HepG2 (cell line): ENCODE measurements at regions not wholly inside any gene's neighbourhood (a gene's known extent, or its start where the extent isn't known, plus 50 kb on each side); places are given as distances from the start of the nearest gene placed in this dataset.

Experiments used
- ATAC-seq: fragments of 200-7000 bp; cut with Tn5 transposase; 3 replicates; pipeline ENCODE4 v1.9.1; 2020; ENCODE audit warnings: mild to moderate bottlenecking, moderate library complexity
- BruUV-seq: library from RNA; stranded (reverse); fragments of 400-500 nt; replicated peaks from 2 replicates; lab custom pipeline; 2021; lab: Mats Ljungman, UMichigan
- CTCF ChIA-PET: fragments of 300-600 bp; formaldehyde crosslinking; extraction: SDS; loops from one replicate; lab custom pipeline; 2021; ENCODE audit warnings: low total read pairs, inconsistent platforms, low intra/inter-chr PET ratio; lab: Yijun Ruan, JAX
- POLR2A ChIA-PET: fragments of 350-600 bp; sonication (Branson Sonifier 250); formaldehyde crosslinking; loops from one replicate; lab custom pipeline; 2020; ENCODE audit warnings: antibody characterized with exemption, inconsistent platforms; lab: Yijun Ruan, JAX
- DNase-seq: peaks from one replicate; pipeline ENCODE4 v3.0.0-alpha.2; 2015; ENCODE audit warnings: low spot score
- FAIRE-seq: peaks from 3 replicates; lab custom pipeline; 2011; peaks lifted over from hg19 to GRCh38; lab: Jason Lieb, UNC
- H2AFZ ChIP-seq: one replicate; pipeline ENCODE4 v1.6.1; 2011; ENCODE audit warnings: low read length, inconsistent platforms
- H3K27ac ChIP-seq: fragments of 300-600 bp; 3 replicates; pipeline ENCODE4 v1.8.0; 2011; ENCODE audit warnings: mixed run types, mild to moderate bottlenecking, mixed read lengths, low read length, inconsistent platforms; ENCODE audit not compliant: insufficient read depth; ENCODE audit errors: extremely low read length
- H3K27me3 ChIP-seq, 2 experiments: fragments of 200-600 bp in 1 of 2; 2 replicates in 1 of 2; 3 replicates in 1 of 2; pipeline versions ENCODE4 v1.6.0 to v1.8.0; 2011; ENCODE audit warnings: low read length in 2 of 2, mild to moderate bottlenecking in 2 of 2, moderate library complexity in 2 of 2, inconsistent platforms in 1 of 2; ENCODE audit not compliant: insufficient read depth in 2 of 2, control insufficient read depth in 1 of 2
- H3K36me3 ChIP-seq, 2 experiments: fragments of 200-600 bp in 1 of 2; replicated peaks in 1 of 2; 2 replicates in 1 of 2; 3 replicates in 1 of 2; pipeline versions ENCODE4 v1.5.1 to v1.8.0; 2011; ENCODE audit warnings: low read length in 2 of 2, inconsistent platforms in 1 of 2; ENCODE audit not compliant: insufficient read depth in 2 of 2, control insufficient read depth in 1 of 2
- H3K4me1 ChIP-seq: 2 replicates; pipeline ENCODE4 v1.5.1; 2012; ENCODE audit warnings: low read length, inconsistent platforms; ENCODE audit not compliant: insufficient read depth
- H3K4me2 ChIP-seq: 2 replicates; pipeline ENCODE4 v1.6.0; 2011; ENCODE audit warnings: low read depth, low read length, inconsistent platforms
- H3K4me3 ChIP-seq, 3 experiments: fragments of 200-600 bp in 1 of 3; sonication (generic), shearing (Covaris generic) in 1 of 3; replicated peaks in 1 of 3; 2 replicates each; pipeline ENCODE4 v1.5.1; 2011 to 2016; ENCODE audit warnings: low read length in 3 of 3, inconsistent platforms in 2 of 3, low read depth in 2 of 3, mild to moderate bottlenecking in 2 of 3, control low read depth in 1 of 3, mixed read lengths in 1 of 3; ENCODE audit not compliant: insufficient read depth in 1 of 3
- H3K79me2 ChIP-seq: one replicate; pipeline ENCODE4 v1.6.1; 2011; ENCODE audit warnings: low read length, inconsistent platforms; ENCODE audit not compliant: insufficient read depth
- H3K9ac ChIP-seq: 2 replicates; pipeline ENCODE4 v1.6.0; 2011; ENCODE audit warnings: mild to moderate bottlenecking, low read depth, low read length, inconsistent platforms; ENCODE audit not compliant: insufficient read depth
- H3K9me3 ChIP-seq: 2 replicates; pipeline ENCODE4 v1.5.1; 2012; ENCODE audit warnings: mild to moderate bottlenecking, low read length
- H4K20me1 ChIP-seq: 2 replicates; pipeline ENCODE4 v1.6.0; 2011; ENCODE audit warnings: inconsistent platforms, mild to moderate bottlenecking, low read length, moderate library complexity; ENCODE audit not compliant: insufficient read depth
- GABPB1 ChIP-seq: IDR thresholded peaks from 2 replicates; pipeline ENCODE4 v1.6.1; 2016; ENCODE audit warnings: mild to moderate bottlenecking, missing genetic modification reagents, moderate library complexity, missing compliant biosample characterization
- GTF3A ChIP-seq: sonication (generic); formaldehyde crosslinking; conservative IDR thresholded peaks from 2 replicates; pipeline ENCODE4 v1.4.0; 2020; ENCODE audit warnings: mild to moderate bottlenecking, missing genetic modification reagents
- MAFG ChIP-seq: sonication (generic); formaldehyde crosslinking; IDR thresholded peaks from 2 replicates; pipeline ENCODE4 v1.5.1; 2020; ENCODE audit warnings: mild to moderate bottlenecking, missing genetic modification reagents
- MXI1 ChIP-seq: IDR thresholded peaks from 3 replicates; pipeline ENCODE4 v1.6.1; 2012; ENCODE audit warnings: low read depth, low read length, inconsistent platforms, borderline replicate concordance
- RAD51 ChIP-seq: fragments of 450-650 bp; IDR thresholded peaks from 2 replicates; pipeline ENCODE4 v1.6.1; 2016; ENCODE audit warnings: borderline replicate concordance
- TCF7L2 ChIP-seq: IDR thresholded peaks from 2 replicates; pipeline ENCODE4 v1.6.1; 2011; ENCODE audit warnings: mild to moderate bottlenecking, low read depth, low read length, moderate library complexity
- ZNF296 ChIP-seq: sonication (generic); formaldehyde crosslinking; conservative IDR thresholded peaks from 2 replicates; pipeline ENCODE4 v1.5.0; 2020; ENCODE audit warnings: mild to moderate bottlenecking, missing genetic modification reagents
- ZNF441 ChIP-seq: sonication (generic); formaldehyde crosslinking; IDR thresholded peaks from 2 replicates; pipeline ENCODE4 v1.7.0; 2021; ENCODE audit warnings: missing genetic modification reagents, borderline replicate concordance
- ZNF776 ChIP-seq: sonication (generic); formaldehyde crosslinking; IDR thresholded peaks from 2 replicates; pipeline ENCODE4 v1.4.0; 2020; ENCODE audit warnings: mild to moderate bottlenecking, missing genetic modification reagents
- ZNF777 ChIP-seq: sonication (generic); formaldehyde crosslinking; IDR thresholded peaks from 2 replicates; pipeline ENCODE4 v1.4.0; 2020; ENCODE audit warnings: missing genetic modification reagents
- ZSCAN9 ChIP-seq: IDR thresholded peaks from 2 replicates; pipeline ENCODE4 v1.6.1; 2016; ENCODE audit warnings: borderline replicate concordance
- WGBS: methylation state at CpG from one replicate; pipeline ENCODE4 v1.1.6; 2017; ENCODE audit warnings: low lambda C conversion rate; 5-methylcytosine and 5-hydroxymethylcytosine counted together
- in situ Hi-C: cut with HindIII; loops from 2 replicates; pipeline ENCODE4 v1.10.0; 2017; ENCODE audit warnings: low pct_unique_long_range_greater_than_20kb; ENCODE audit not compliant: extremely low pct_ligation_motif_present
- intact Hi-C: fragments of 100-400 bp; cut with micrococcal nuclease; formaldehyde crosslinking; loops from one replicate; pipeline ENCODE4 v1.10.0; 2022; ENCODE audit not compliant: unreplicated experiment
- TF ChIP-seq, protein P1 (sequence below): sonication (generic); formaldehyde crosslinking; IDR thresholded peaks from 2 replicates; pipeline ENCODE4 v1.5.0; 2020; ENCODE audit warnings: missing genetic modification reagents
- TF ChIP-seq, protein P2 (sequence below): IDR thresholded peaks from 2 replicates; pipeline ENCODE4 v1.4.0; 2020; ENCODE audit warnings: mild to moderate bottlenecking, missing genetic modification reagents
- TF ChIP-seq, protein P3 (sequence below): sonication (generic); formaldehyde crosslinking; IDR thresholded peaks from 2 replicates; pipeline ENCODE4 v1.4.0; 2020; ENCODE audit warnings: missing genetic modification reagents, mild to moderate bottlenecking, borderline replicate concordance

DNA sequence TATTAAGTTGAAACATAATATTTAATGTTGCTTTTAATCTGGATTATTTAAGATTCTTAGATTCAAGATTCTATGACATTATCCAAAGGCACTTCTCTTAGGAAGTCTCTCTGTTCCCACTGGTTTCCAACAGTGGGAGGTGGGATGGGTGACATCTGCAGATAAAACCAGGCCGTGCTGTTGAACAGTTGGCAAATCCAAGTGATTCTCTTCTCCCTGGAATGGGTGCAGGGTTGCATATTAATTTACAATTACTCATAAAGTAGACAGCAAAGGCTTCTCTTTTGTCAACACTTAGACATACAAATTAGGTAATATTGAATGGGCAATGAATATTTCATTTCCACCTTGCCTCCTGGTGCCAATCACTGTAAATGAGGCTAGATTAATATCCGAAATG lies 233.7 kb upstream of the IL12B start (continued):
- TF ChIP-seq, protein P1, sequence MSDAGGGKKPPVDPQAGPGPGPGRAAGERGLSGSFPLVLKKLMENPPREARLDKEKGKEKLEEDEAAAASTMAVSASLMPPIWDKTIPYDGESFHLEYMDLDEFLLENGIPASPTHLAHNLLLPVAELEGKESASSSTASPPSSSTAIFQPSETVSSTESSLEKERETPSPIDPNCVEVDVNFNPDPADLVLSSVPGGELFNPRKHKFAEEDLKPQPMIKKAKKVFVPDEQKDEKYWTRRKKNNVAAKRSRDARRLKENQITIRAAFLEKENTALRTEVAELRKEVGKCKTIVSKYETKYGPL (CRISPR knock-in tag): no peak
- TF ChIP-seq MXI1: no peak
- TF ChIP-seq MAFG (CRISPR knock-in tag): no peak
- TF ChIP-seq, protein P2, sequence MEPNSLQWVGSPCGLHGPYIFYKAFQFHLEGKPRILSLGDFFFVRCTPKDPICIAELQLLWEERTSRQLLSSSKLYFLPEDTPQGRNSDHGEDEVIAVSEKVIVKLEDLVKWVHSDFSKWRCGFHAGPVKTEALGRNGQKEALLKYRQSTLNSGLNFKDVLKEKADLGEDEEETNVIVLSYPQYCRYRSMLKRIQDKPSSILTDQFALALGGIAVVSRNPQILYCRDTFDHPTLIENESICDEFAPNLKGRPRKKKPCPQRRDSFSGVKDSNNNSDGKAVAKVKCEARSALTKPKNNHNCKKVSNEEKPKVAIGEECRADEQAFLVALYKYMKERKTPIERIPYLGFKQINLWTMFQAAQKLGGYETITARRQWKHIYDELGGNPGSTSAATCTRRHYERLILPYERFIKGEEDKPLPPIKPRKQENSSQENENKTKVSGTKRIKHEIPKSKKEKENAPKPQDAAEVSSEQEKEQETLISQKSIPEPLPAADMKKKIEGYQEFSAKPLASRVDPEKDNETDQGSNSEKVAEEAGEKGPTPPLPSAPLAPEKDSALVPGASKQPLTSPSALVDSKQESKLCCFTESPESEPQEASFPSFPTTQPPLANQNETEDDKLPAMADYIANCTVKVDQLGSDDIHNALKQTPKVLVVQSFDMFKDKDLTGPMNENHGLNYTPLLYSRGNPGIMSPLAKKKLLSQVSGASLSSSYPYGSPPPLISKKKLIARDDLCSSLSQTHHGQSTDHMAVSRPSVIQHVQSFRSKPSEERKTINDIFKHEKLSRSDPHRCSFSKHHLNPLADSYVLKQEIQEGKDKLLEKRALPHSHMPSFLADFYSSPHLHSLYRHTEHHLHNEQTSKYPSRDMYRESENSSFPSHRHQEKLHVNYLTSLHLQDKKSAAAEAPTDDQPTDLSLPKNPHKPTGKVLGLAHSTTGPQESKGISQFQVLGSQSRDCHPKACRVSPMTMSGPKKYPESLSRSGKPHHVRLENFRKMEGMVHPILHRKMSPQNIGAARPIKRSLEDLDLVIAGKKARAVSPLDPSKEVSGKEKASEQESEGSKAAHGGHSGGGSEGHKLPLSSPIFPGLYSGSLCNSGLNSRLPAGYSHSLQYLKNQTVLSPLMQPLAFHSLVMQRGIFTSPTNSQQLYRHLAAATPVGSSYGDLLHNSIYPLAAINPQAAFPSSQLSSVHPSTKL: no peak
- TF ChIP-seq GTF3A (CRISPR knock-in tag): no peak
- no peak for TF ChIP-seq ZSCAN9 (CRISPR knock-in tag)
- TF ChIP-seq TCF7L2: no peak
- no peak for TF ChIP-seq RAD51
- no peak for TF ChIP-seq ZNF441
- TF ChIP-seq, all 625 proteins: peak for 0

DNA sequence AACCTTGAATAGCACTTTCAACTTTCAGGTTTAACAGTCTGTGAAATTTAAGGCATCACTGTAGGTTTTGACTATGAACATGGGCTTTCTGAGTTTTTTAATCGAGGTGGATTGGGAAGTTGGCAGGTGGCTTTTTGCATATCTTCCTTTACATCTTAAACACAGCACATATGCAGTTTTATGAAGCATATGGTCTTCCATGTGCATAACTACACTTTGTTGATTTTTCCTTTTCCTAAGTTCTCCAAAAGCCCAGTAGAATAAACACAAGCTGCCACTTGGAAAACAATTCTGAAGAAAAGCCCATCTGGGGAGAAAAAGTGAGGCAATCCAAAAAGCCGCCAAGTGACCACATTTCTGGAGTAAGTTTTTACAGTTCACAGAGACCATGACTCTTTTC lies 236.5 kb upstream of the IL12B start:
- Histone ChIP-seq H3K4me1 (no peaks in the 10 kb centered on the region), H3K9me3 (no peaks in the 10 kb centered on the region), H4K20me1 (no peaks in the 10 kb centered on the region), H3K36me3 (no peaks in the 10 kb centered on the region), H3K4me3 (no peak overlapping the region), H2AFZ (no peak overlapping the region), H3K4me2 (no peak overlapping the region), H3K79me2 (no peaks in the 10 kb centered on the region), H3K27me3 (peaks cover 0 to 1% of the 10 kb centered on the region in 2 experiments; a peak in 2 of 5 replicates), H3K27ac (no peak overlapping the region), H3K9ac (no peak overlapping the region)
- intact Hi-C loops (no loop called here), in situ Hi-C loops (no loop called here)
- FAIRE-seq (no peak), DNase-seq (no peak), ATAC-seq (no peak)
- ChIA-PET POLR2A (no interaction called here), CTCF (no interaction called here)
- 3% methylated on average over 2 of the region's 2 CpGs for WGBS
- no TSS peak for BruUV-seq
- TF ChIP-seq ZNF777 (CRISPR knock-in tag): no peak
- TF ChIP-seq, protein P3, sequence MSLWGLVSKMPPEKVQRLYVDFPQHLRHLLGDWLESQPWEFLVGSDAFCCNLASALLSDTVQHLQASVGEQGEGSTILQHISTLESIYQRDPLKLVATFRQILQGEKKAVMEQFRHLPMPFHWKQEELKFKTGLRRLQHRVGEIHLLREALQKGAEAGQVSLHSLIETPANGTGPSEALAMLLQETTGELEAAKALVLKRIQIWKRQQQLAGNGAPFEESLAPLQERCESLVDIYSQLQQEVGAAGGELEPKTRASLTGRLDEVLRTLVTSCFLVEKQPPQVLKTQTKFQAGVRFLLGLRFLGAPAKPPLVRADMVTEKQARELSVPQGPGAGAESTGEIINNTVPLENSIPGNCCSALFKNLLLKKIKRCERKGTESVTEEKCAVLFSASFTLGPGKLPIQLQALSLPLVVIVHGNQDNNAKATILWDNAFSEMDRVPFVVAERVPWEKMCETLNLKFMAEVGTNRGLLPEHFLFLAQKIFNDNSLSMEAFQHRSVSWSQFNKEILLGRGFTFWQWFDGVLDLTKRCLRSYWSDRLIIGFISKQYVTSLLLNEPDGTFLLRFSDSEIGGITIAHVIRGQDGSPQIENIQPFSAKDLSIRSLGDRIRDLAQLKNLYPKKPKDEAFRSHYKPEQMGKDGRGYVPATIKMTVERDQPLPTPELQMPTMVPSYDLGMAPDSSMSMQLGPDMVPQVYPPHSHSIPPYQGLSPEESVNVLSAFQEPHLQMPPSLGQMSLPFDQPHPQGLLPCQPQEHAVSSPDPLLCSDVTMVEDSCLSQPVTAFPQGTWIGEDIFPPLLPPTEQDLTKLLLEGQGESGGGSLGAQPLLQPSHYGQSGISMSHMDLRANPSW (CRISPR knock-in tag): no peak
- TF ChIP-seq ZNF296: no peak
- no peak for TF ChIP-seq ZNF776
- TF ChIP-seq GABPB1: no peak
